Naive thymus-derived CD8-positive, alpha-beta T cell (primary cell): ENCODE measurements at regions not wholly inside any gene's neighbourhood (a gene's known extent, or its start where the extent isn't known, plus 50 kb on each side); places are given as distances from the start of the nearest gene placed in this dataset.

Experiments
- ATAC-seq, 2 donors: fragments of 150-1000 bp; cut with Tn5 transposase in 1 of 2; sonication (Bioruptor Pico), chemical (Tn5 transposase) in 1 of 2; 1 replicate in 1 of 2; 2 replicates in 1 of 2; pipeline ENCODE4 v1.10.0; 2021; ENCODE audit warnings: mild to moderate bottlenecking in 2 of 2, moderate library complexity in 2 of 2
- POLR2A ChIA-PET: fragments of 350-600 bp; sonication (Branson Sonifier 250); formaldehyde crosslinking; loops from one replicate; lab custom pipeline; 2021; ENCODE audit warnings: antibody characterized with exemption; lab: Charles Lee
- DNase-seq, 10 donors: peaks; one replicate each; pipeline versions ENCODE4 v3.0.0 to v3.0.0-alpha.2; 2020 to 2022
- H3K27ac Mint-ChIP-seq, 10 donors: one replicate each; pipeline ENCODE4 v1.8.0; 2020 to 2022; ENCODE audit warnings: mild to moderate bottlenecking in 10 of 10, mixed read lengths in 10 of 10, moderate library complexity in 4 of 10, inconsistent platforms in 1 of 10
- H3K27me3 Mint-ChIP-seq, 5 donors: one replicate each; pipeline ENCODE4 v1.8.0; 2021 to 2022; ENCODE audit warnings: mixed read lengths in 5 of 5
- H3K36me3 Mint-ChIP-seq, 3 donors: one replicate each; pipeline ENCODE4 v1.8.0; 2020 to 2022; ENCODE audit warnings: mixed read lengths in 3 of 3, mild to moderate bottlenecking in 2 of 3, inconsistent platforms in 1 of 3
- H3K4me1 Mint-ChIP-seq, 4 donors: one replicate each; pipeline ENCODE4 v1.8.0; 2021 to 2022; ENCODE audit warnings: mixed read lengths in 4 of 4
- H3K4me3 Mint-ChIP-seq, 10 donors: one replicate each; pipeline ENCODE4 v1.8.0; 2020 to 2022; ENCODE audit warnings: mild to moderate bottlenecking in 10 of 10, mixed read lengths in 10 of 10, moderate library complexity in 6 of 10, inconsistent platforms in 1 of 10
- H3K9me3 Mint-ChIP-seq, 9 donors: one replicate each; pipeline ENCODE4 v1.8.0; 2020 to 2022; ENCODE audit warnings: mixed read lengths in 9 of 9, mild to moderate bottlenecking in 3 of 9, inconsistent platforms in 1 of 9, moderate library complexity in 1 of 9

GRCh38 chr2:150295544-150295943 is 191.9 kb downstream of the RND3 start:
- Mint-ChIP-seq H3K4me1 (no peaks in the 10 kb centered on the region), H3K27ac (no peak overlapping the region), H3K36me3 (no peaks in the 10 kb centered on the region), H3K4me3 (no peak overlapping the region), H3K27me3 (no peaks in the 10 kb centered on the region), H3K9me3 (peaks cover 0 to 15% (median 0%) of the 10 kb centered on the region in 9 donors)
- DNase-seq (no peak), ATAC-seq (no peak)
- POLR2A ChIA-PET: no interaction called here

- Mint-ChIP-seq H3K9me3 (peaks cover 0 to 9% (median 0%) of the 10 kb centered on the region in 9 donors), H3K4me3 (no peak overlapping the region), H3K27ac (no peak overlapping the region), H3K36me3 (no peaks in the 10 kb centered on the region), H3K4me1 (no peaks in the 10 kb centered on the region), H3K27me3 (no peaks in the 10 kb centered on the region)
- DNase-seq (no peak), ATAC-seq (no peak)
- POLR2A ChIA-PET: no interaction called here
These were observed 193.7 kb downstream of the RND3 start for GRCh38 chr2:150293771-150294170.

- ATAC-seq (no peak), DNase-seq (no peak)
- Mint-ChIP-seq H3K4me3 (no peak overlapping the region), H3K27me3 (no peaks in the 10 kb centered on the region), H3K36me3 (no peaks in the 10 kb centered on the region), H3K27ac (no peak overlapping the region), H3K4me1 (no peaks in the 10 kb centered on the region), H3K9me3 (peaks cover 0 to 9% (median 0%) of the 10 kb centered on the region in 9 donors)
- POLR2A ChIA-PET: no interaction called here
These were observed 194.7 kb downstream of the RND3 start for GRCh38 chr2:150292807-150293206.

DNA sequence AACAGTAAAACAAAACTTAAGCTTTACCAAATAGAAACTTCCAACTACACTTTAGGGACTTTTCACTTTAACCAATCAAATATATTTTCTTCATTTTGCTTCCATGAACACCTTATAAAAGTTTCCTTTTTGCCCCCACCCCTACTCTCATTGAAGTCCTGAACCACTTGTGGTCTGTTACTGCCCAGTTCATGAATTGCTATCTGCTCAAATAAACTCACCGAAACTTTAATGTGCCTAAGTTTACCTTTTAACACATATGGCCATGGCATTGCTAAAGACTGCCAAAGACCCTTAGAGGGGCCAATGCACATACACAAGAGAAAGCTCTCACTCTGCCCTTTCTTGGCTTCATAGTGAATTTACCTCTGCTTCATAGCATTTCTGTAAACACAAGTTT is 195.3 kb downstream of the RND3 start:
- POLR2A ChIA-PET: no interaction called here
- Mint-ChIP-seq H3K27me3 (no peaks in the 10 kb centered on the region), H3K27ac (no peak overlapping the region), H3K9me3 (peaks cover 0 to 9% (median 0%) of the 10 kb centered on the region in 9 donors), H3K36me3 (no peaks in the 10 kb centered on the region), H3K4me3 (no peak overlapping the region), H3K4me1 (no peaks in the 10 kb centered on the region)
- no peak for ATAC-seq
- DNase-seq: no peak

DNA sequence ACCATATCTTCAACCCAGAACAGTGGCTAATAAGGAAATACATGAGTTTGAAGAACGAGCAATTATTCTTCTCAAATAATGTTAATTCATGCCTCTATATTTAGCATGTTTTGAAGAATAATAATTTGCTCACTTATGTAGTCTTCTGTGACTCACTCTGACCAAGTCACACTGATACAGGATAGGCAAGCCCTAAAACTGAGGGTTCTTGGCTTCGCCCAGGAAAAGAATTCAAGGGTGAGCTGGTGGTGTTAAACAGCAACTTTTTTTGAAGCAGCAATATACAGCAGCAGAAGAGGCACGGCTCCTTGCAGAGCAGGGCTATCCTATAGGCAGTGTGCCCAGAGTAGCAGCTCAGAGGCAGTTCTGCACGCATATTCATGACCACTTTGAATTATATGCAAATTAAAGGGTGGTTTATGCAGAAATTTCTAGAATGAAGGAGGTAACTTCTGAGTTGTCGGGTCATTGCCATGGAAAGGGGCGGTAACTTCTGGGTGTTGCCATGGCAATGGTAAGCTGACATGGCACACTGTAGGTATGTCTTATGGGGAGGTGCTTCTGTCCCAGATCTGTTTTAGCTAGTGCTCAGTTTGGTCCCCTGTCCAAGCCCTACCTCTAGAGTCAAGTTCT is 200.6 kb downstream of the RND3 start:
- POLR2A ChIA-PET: no interaction called here
- no peak overlapping the region for H3K4me3 Mint-ChIP-seq
- H3K27me3 Mint-ChIP-seq: no peaks in the 10 kb centered on the region
- no peaks in the 10 kb centered on the region for H3K36me3 Mint-ChIP-seq
- DNase-seq (no peak), ATAC-seq (no peak)
- no peaks in the 10 kb centered on the region for H3K4me1 Mint-ChIP-seq
- H3K27ac Mint-ChIP-seq: no peak overlapping the region
- H3K9me3 Mint-ChIP-seq: peaks cover 0 to 8% (median 0%) of the 10 kb centered on the region in 9 donors

DNA sequence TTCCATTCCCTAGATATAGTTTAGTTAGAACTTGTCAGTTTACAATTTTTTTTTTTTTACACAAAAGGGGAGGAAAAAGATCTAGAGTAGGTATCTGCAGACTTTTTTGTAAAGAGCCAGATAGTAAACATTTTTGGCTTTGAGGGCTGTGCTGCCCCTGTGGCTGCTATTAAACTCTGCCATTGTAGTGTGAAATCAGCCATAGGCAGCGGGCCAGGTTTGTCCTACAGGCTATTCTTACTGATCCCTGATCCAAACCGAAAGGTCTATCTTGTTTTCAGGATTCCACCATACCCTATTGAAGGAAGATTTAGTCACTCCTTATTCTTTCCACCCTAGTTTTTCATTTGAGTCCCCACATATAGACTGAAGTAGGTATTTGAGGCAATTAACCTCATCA is 203.4 kb downstream of the RND3 start:
- Mint-ChIP-seq H3K9me3 (peaks cover 0 to 15% (median 4%) of the 10 kb centered on the region in 9 donors), H3K36me3 (no peaks in the 10 kb centered on the region), H3K4me3 (no peak overlapping the region), H3K4me1 (no peaks in the 10 kb centered on the region), H3K27me3 (no peaks in the 10 kb centered on the region), H3K27ac (peak overlapping the region in 1 of 10 donors; percentile 46)
- POLR2A ChIA-PET: no interaction called here
- DNase-seq: no peak
- ATAC-seq: no peak

- Mint-ChIP-seq H3K27me3 (no peaks in the 10 kb centered on the region), H3K36me3 (no peaks in the 10 kb centered on the region), H3K9me3 (peaks cover 0 to 21% (median 8%) of the 10 kb centered on the region in 9 donors), H3K4me1 (no peaks in the 10 kb centered on the region), H3K4me3 (no peak overlapping the region), H3K27ac (no peak overlapping the region)
- no peak for ATAC-seq
- no peak for DNase-seq
- POLR2A ChIA-PET: no interaction called here
These were observed 204.6 kb downstream of the RND3 start for GRCh38 chr2:150282771-150283371.

- H3K27me3 Mint-ChIP-seq: no peaks in the 10 kb centered on the region
These were observed 205.1 kb downstream of the RND3 start for GRCh38 chr2:150282357-150282756.

DNA sequence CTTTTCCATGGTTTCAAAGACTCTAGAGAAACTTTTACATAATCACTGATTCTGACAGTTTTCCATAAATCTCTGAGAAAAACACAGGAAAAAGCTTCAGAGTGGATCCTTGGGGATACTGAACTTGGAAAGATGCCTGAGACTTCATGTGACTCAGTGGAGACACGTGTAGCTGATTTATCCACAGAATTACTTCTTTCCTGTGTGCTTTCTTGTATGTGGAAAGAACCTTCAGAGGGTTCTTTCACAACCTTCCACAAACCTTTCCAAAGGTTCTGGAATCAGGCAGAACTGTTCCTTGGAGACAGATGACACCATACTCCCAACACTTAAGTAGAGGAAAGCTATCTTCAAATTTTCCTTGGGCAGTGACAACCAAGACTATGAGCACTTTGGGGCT is 207.2 kb downstream of the RND3 start:
- no peak overlapping the region for H3K27ac Mint-ChIP-seq
- ATAC-seq: no peak
- POLR2A ChIA-PET: no interaction called here

More at GRCh38 chr2:150282357-150282756, 205.1 kb downstream of the RND3 start:
- Mint-ChIP-seq H3K4me3 (no peak overlapping the region), H3K36me3 (peaks cover 0 to 2% (median 1%) of the 10 kb centered on the region in 3 donors), H3K4me1 (no peaks in the 10 kb centered on the region), H3K27ac (no peak overlapping the region), H3K9me3 (peaks cover 0 to 26% (median 12%) of the 10 kb centered on the region in 9 donors)
- POLR2A ChIA-PET: no interaction called here
- no peak for ATAC-seq
- no peak for DNase-seq

DNA sequence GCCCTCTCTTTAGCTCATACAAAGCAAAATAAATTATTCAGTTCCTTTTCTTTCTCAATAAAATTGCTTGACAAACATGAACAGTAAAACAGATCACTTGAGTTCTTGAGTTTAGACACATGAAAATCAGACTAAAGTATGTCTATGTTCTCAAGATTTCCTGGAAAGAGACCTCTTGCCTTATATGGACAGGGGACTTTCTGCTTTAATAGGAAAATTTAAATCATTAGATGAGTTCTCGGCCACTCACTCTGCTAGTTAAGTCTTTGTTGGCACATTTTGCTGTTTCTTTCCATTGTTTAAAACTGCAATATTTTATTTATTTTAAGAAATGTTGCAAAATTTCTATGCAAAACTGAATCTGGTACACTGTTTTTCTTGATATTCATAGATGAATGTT is 207.8 kb downstream of the RND3 start:
- H3K27ac Mint-ChIP-seq: no peak overlapping the region
- H3K36me3 Mint-ChIP-seq: peaks cover 0 to 13% (median 4%) of the 10 kb centered on the region in 3 donors
- DNase-seq (no peak), ATAC-seq (no peak)
- H3K9me3 Mint-ChIP-seq: peaks cover 6 to 45% (median 25%) of the 10 kb centered on the region in 9 donors
- H3K4me1 Mint-ChIP-seq: no peaks in the 10 kb centered on the region
- no peak overlapping the region for H3K4me3 Mint-ChIP-seq
- POLR2A ChIA-PET: no interaction called here
- H3K27me3 Mint-ChIP-seq: no peaks in the 10 kb centered on the region

More for the DNA sequence above, 207.2 kb downstream of the RND3 start:
- peaks cover 0 to 13% (median 4%) of the 10 kb centered on the region in 3 donors for H3K36me3 Mint-ChIP-seq
- no peaks in the 10 kb centered on the region for H3K4me1 Mint-ChIP-seq
- no peaks in the 10 kb centered on the region for H3K27me3 Mint-ChIP-seq
- DNase-seq: no peak
- H3K4me3 Mint-ChIP-seq: no peak overlapping the region
- peaks cover 6 to 43% (median 25%) of the 10 kb centered on the region in 9 donors for H3K9me3 Mint-ChIP-seq

DNA sequence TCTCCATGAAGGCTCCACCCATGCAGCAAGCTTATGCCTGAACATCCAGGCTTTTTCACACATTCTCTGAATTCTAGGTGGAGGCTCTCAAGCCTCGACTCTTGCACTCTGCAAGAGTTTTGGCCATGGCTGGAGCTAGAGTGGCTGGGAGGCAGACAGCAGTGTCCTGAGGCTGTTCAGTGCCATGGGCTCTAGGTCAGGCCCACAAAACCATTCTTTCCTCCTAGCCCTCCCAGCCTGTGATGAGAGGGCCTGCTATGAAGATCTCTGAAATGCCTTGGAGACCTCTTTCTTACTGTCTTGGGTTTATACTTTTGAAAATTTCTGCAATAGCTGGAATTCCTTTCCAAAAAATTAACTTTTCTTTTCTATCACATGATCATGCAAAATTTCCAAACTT is 210.7 kb downstream of the RND3 start:
- H3K4me1 Mint-ChIP-seq: no peaks in the 10 kb centered on the region
- peaks cover 6 to 45% (median 25%) of the 10 kb centered on the region in 9 donors for H3K9me3 Mint-ChIP-seq
- no peak for ATAC-seq
- no peaks in the 10 kb centered on the region for H3K27me3 Mint-ChIP-seq
- POLR2A ChIA-PET: no interaction called here
- H3K4me3 Mint-ChIP-seq: no peak overlapping the region
- no peak for DNase-seq
- no peak overlapping the region for H3K27ac Mint-ChIP-seq
- H3K36me3 Mint-ChIP-seq: peaks cover 0 to 13% (median 4%) of the 10 kb centered on the region in 3 donors

- H3K9me3 Mint-ChIP-seq: peaks cover 6 to 35% (median 23%) of the 10 kb centered on the region in 9 donors
- H3K27ac Mint-ChIP-seq: no peak overlapping the region
- no peaks in the 10 kb centered on the region for H3K4me1 Mint-ChIP-seq
- peaks cover 0 to 13% (median 4%) of the 10 kb centered on the region in 3 donors for H3K36me3 Mint-ChIP-seq
- POLR2A ChIA-PET: no interaction called here
- no peak overlapping the region for H3K4me3 Mint-ChIP-seq
- H3K27me3 Mint-ChIP-seq: no peaks in the 10 kb centered on the region
- DNase-seq (no peak), ATAC-seq (no peak)
These were observed 213.4 kb downstream of the RND3 start for GRCh38 chr2:150274108-150274507.

DNA sequence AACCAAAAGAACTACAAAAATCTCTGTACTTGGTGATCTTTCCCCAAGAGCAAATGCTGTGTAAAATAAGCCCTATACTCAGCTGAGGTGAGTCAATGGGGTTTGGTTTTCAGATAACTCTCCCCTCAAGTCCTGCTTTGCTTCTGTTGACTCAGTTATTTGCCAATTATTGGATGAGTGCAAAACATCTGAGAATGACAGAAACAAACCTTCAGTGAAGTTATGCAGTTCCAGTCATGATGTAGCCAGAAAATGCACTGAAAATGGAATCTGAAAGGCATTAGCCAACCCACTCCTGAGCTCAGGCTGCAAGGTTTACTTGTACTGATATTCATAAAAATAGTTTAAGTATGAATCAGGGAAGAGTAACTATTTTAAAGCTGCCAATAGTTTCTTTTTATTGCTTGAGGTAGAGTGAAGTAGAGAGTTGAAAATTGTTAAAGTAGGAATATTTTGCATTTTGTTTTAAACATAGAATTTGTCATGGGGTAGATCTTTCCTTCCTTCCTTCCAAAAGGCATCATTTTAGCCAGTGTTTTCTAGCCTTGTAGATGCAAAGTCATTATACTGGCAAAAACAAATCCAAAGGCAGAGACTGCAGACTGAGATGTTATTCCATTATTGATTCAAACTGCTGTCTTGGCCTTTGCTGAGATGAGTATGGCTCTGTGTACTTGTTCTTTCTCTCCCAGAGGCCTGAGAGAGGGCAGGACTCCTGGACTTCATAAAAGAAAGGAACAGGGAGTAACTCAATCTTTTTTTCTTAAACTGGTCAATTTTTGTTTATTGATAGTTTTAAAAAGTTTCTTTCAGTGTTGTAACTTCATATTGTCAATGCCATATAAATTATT is 215.3 kb downstream of the RND3 start:
- peaks cover 0 to 9% (median 1%) of the 10 kb centered on the region in 3 donors for H3K36me3 Mint-ChIP-seq
- ATAC-seq: no peak
- H3K27ac Mint-ChIP-seq: no peak overlapping the region
- H3K4me1 Mint-ChIP-seq: no peaks in the 10 kb centered on the region
- no peaks in the 10 kb centered on the region for H3K27me3 Mint-ChIP-seq
- no peak overlapping the region for H3K4me3 Mint-ChIP-seq
- H3K9me3 Mint-ChIP-seq: peaks cover 1 to 28% (median 11%) of the 10 kb centered on the region in 9 donors
- POLR2A ChIA-PET: no interaction called here
- DNase-seq: no peak
